H1 (cell line): ENCODE measurements at regions not wholly inside any gene's neighbourhood (a gene's known extent, or its start where the extent isn't known, plus 50 kb on each side); places are given as distances from the start of the nearest gene placed in this dataset.

Experiments
- CTCF ChIA-PET: fragments of 300-600 bp; sonication (Branson Sonifier 250); formaldehyde crosslinking; loops from one replicate; lab custom pipeline; 2021; ENCODE audit not compliant: partially characterized antibody; lab: Charles Lee
- POLR2A ChIA-PET: fragments of 300-600 bp; sonication (Branson Sonifier 250); formaldehyde crosslinking; loops from one replicate; lab custom pipeline; 2021; ENCODE audit warnings: inconsistent platforms; ENCODE audit not compliant: partially characterized antibody; lab: Charles Lee
- DNase-seq, 2 experiments: peaks; one replicate each; pipeline versions ENCODE4 v3.0.0 to v3.0.0-alpha.2; 2010 to 2022; ENCODE audit warnings: low spot score in 2 of 2, low read depth in 1 of 2, mixed read lengths in 1 of 2
- FAIRE-seq: peaks from 2 replicates; lab custom pipeline; 2011; peaks lifted over from hg19 to GRCh38; lab: Jason Lieb, UNC
- H2AFZ ChIP-seq: 2 replicates; pipeline ENCODE4 v1.8.1; 2012; ENCODE audit warnings: low read length, inconsistent platforms
- H2AK5ac ChIP-seq: 2 replicates; pipeline ENCODE4 v1.6.1; 2013; ENCODE audit warnings: low read depth, low read length
- H2BK120ac ChIP-seq: replicated peaks from 2 replicates; pipeline ENCODE3; 2013; ENCODE audit warnings: low read depth, low read length, inconsistent platforms
- H2BK12ac ChIP-seq: 2 replicates; pipeline ENCODE4 v1.6.1; 2013; ENCODE audit warnings: low read depth, low read length
- H2BK15ac ChIP-seq: 2 replicates; pipeline ENCODE4 v1.6.1; 2013; ENCODE audit warnings: low read length
- H2BK20ac ChIP-seq: 2 replicates; pipeline ENCODE4 v1.6.1; 2013; ENCODE audit warnings: low read length
- H2BK5ac ChIP-seq: 2 replicates; pipeline ENCODE4 v1.6.1; 2013; ENCODE audit warnings: low read depth, low read length
- H3K14ac ChIP-seq: 2 replicates; pipeline ENCODE4 v1.6.1; 2013; ENCODE audit warnings: inconsistent platforms; ENCODE audit not compliant: insufficient read length
- H3K18ac ChIP-seq: 2 replicates; pipeline ENCODE4 v1.6.1; 2013; ENCODE audit warnings: low read length; ENCODE audit errors: extremely low read depth
- H3K23ac ChIP-seq: 2 replicates; pipeline ENCODE4 v1.6.1; 2013; ENCODE audit warnings: inconsistent platforms; ENCODE audit not compliant: insufficient read length
- H3K23me2 ChIP-seq: 2 replicates; pipeline ENCODE4 v1.6.1; 2013; ENCODE audit warnings: low read depth, low read length
- H3K27ac ChIP-seq: 2 replicates; pipeline ENCODE4 v1.6.1; 2011; ENCODE audit warnings: low read depth, low read length, inconsistent platforms
- H3K27me3 ChIP-seq, 4 experiments: replicated peaks in 1 of 4; 1 replicate in 1 of 4; 2 replicates in 3 of 4; pipeline versions ENCODE4 v1.6.1 to v1.8.1; 2011 to 2013; ENCODE audit warnings: low read length in 3 of 4, mild to moderate bottlenecking in 3 of 4, inconsistent platforms in 2 of 4, mixed read lengths in 2 of 4, moderate library complexity in 1 of 4; ENCODE audit not compliant: control insufficient read depth in 3 of 4, insufficient read depth in 3 of 4; ENCODE audit errors: extremely low read depth in 1 of 4
- H3K36me3 ChIP-seq, 4 experiments: 2 replicates each; pipeline versions ENCODE4 v1.6.1 to v1.8.1; 2011 to 2013; ENCODE audit warnings: mild to moderate bottlenecking in 4 of 4, low read length in 3 of 4, moderate library complexity in 2 of 4, control low read depth in 1 of 4, inconsistent platforms in 1 of 4; ENCODE audit not compliant: insufficient read depth in 4 of 4, control insufficient read depth in 2 of 4
- H3K4ac ChIP-seq: replicated peaks from 2 replicates; pipeline ENCODE3; 2013; ENCODE audit warnings: low read length, low read depth, mixed read lengths, inconsistent platforms; ENCODE audit not compliant: insufficient read length
- H3K4me1 ChIP-seq, 4 experiments: replicated peaks in 1 of 4; 1 replicate in 1 of 4; 2 replicates in 3 of 4; pipeline versions ENCODE4 v1.6.1 to v1.8.1; 2011 to 2013; ENCODE audit warnings: low read length in 3 of 4, inconsistent platforms in 2 of 4, mixed read lengths in 1 of 4; ENCODE audit not compliant: insufficient read depth in 4 of 4, control insufficient read depth in 3 of 4
- H3K4me2 ChIP-seq, 2 experiments: 2 replicates each; pipeline versions ENCODE4 v1.6.1 to v1.8.1; 2011 to 2013; ENCODE audit warnings: low read depth in 2 of 2, low read length in 2 of 2, control low read depth in 1 of 2, inconsistent platforms in 1 of 2, mild to moderate bottlenecking in 1 of 2; ENCODE audit not compliant: insufficient read depth in 1 of 2
- H3K4me3 ChIP-seq, 4 experiments: fragments of 200-600, 300-600 bp in 1 of 4; sonication (generic), shearing (Covaris generic), sonication (Bioruptor Twin) in 1 of 4; 2 replicates each; pipeline versions ENCODE4 v1.5.1 to v1.8.1; 2011 to 2016; ENCODE audit warnings: low read length in 4 of 4, low read depth in 3 of 4, control low read depth in 2 of 4, inconsistent platforms in 2 of 4, mild to moderate bottlenecking in 2 of 4, mixed read lengths in 1 of 4, moderate library complexity in 1 of 4; ENCODE audit not compliant: insufficient read depth in 2 of 4; ENCODE audit errors: extremely low read depth in 1 of 4
- H3K56ac ChIP-seq: replicated peaks from 2 replicates; pipeline ENCODE3; 2013; ENCODE audit warnings: low read depth, mild to moderate bottlenecking, mixed read lengths, low read length, inconsistent platforms; ENCODE audit not compliant: insufficient read length
- H3K79me1 ChIP-seq: 2 replicates; pipeline ENCODE4 v1.6.1; 2013; ENCODE audit warnings: low read depth, low read length, control low read depth
- H3K79me2 ChIP-seq, 2 experiments: 2 replicates each; pipeline versions ENCODE4 v1.6.1 to v1.8.1; 2012 to 2013; ENCODE audit warnings: low read length in 2 of 2, mild to moderate bottlenecking in 2 of 2, inconsistent platforms in 1 of 2; ENCODE audit not compliant: insufficient read depth in 2 of 2, control insufficient read depth in 1 of 2
- H3K9ac ChIP-seq, 4 experiments: replicated peaks in 1 of 4; 1 replicate in 1 of 4; 2 replicates in 3 of 4; pipeline versions ENCODE4 v1.6.1 to v1.8.1; 2011 to 2013; ENCODE audit warnings: low read depth in 3 of 4, low read length in 3 of 4, control low read depth in 2 of 4, mild to moderate bottlenecking in 2 of 4, moderate library complexity in 2 of 4, inconsistent platforms in 1 of 4; ENCODE audit errors: extremely low read depth in 1 of 4
- H3K9me3 ChIP-seq, 2 experiments: 2 replicates each; pipeline versions ENCODE4 v1.6.1 to v1.8.1; 2012 to 2013; ENCODE audit warnings: mild to moderate bottlenecking in 2 of 2, moderate library complexity in 2 of 2, control low read depth in 1 of 2, inconsistent platforms in 1 of 2, low read depth in 1 of 2, low read length in 1 of 2, mixed read lengths in 1 of 2; ENCODE audit not compliant: insufficient read depth in 2 of 2
- H4K20me1 ChIP-seq, 2 experiments: replicated peaks in 1 of 2; 2 replicates each; pipeline versions ENCODE3 to v1.8.1; 2011 to 2013; ENCODE audit warnings: inconsistent platforms in 2 of 2, low read length in 2 of 2, mild to moderate bottlenecking in 1 of 2; ENCODE audit not compliant: insufficient read depth in 2 of 2, control insufficient read depth in 1 of 2
- H4K5ac ChIP-seq: 2 replicates; pipeline ENCODE4 v1.6.1; 2013; ENCODE audit warnings: low read length, low read depth, mixed read lengths, inconsistent platforms; ENCODE audit not compliant: insufficient read length
- H4K8ac ChIP-seq: 2 replicates; pipeline ENCODE4 v1.8.0; 2013; ENCODE audit warnings: mild to moderate bottlenecking, moderate library complexity, low read length, inconsistent platforms; ENCODE audit not compliant: insufficient read depth; ENCODE audit errors: extremely low read depth
- H4K91ac ChIP-seq: replicated peaks from 2 replicates; pipeline ENCODE3; 2013; ENCODE audit warnings: low read length, mixed read lengths, inconsistent platforms; ENCODE audit not compliant: insufficient read length
- BACH1 ChIP-seq: IDR thresholded peaks from 2 replicates; pipeline ENCODE4 v1.6.1; 2012; ENCODE audit warnings: low read length, improper control_type of control experiment
- GTF2F1 ChIP-seq: IDR thresholded peaks from 2 replicates; pipeline ENCODE4 v1.6.1; 2012; ENCODE audit warnings: low read depth, low read length, improper control_type of control experiment, borderline replicate concordance
- JUN ChIP-seq: IDR thresholded peaks from 2 replicates; pipeline ENCODE4 v1.6.1; 2011; ENCODE audit warnings: low read depth, mild to moderate bottlenecking, improper control_type of control experiment, low read length
- KDM5A ChIP-seq: fragments of 200-600 bp; IDR thresholded peaks from 2 replicates; pipeline ENCODE4 v1.7.1; 2012; ENCODE audit warnings: mild to moderate bottlenecking, low read length, inconsistent platforms, mixed read lengths
- RFX5 ChIP-seq: IDR thresholded peaks from 2 replicates; pipeline ENCODE4 v1.6.1; 2011; ENCODE audit warnings: low read depth, low read length, improper control_type of control experiment, borderline replicate concordance
- SIN3A ChIP-seq, 2 experiments: IDR thresholded peaks in 1 of 2; conservative IDR thresholded peaks in 1 of 2; 2 replicates each; pipeline ENCODE4 v1.6.1; 2011 to 2012; ENCODE audit warnings: low read length in 2 of 2, improper control_type of control experiment in 1 of 2, low read depth in 1 of 2, mild to moderate bottlenecking in 1 of 2
- SRF ChIP-seq: IDR thresholded peaks from 2 replicates; pipeline ENCODE4 v1.6.1; 2011; ENCODE audit warnings: mild to moderate bottlenecking, low read depth, low read length, moderate library complexity
- TAF7 ChIP-seq: optimal IDR thresholded peaks from 2 replicates; pipeline ENCODE3; 2011; ENCODE audit warnings: low read depth, mild to moderate bottlenecking, inconsistent platforms, low read length, moderate library complexity, borderline replicate concordance
- WGBS, 2 experiments: shearing (Covaris generic) in 1 of 2; methylation state at CpG; one replicate each; pipeline versions ENCODE4 v1.1.6 to v1.1.7; 2013 to 2015; ENCODE audit warnings: low lambda C conversion rate in 2 of 2, mixed read lengths in 2 of 2, inconsistent platforms in 1 of 2, low coverage in 1 of 2, missing lambda C conversion rate in 1 of 2; ENCODE audit not compliant: insufficient replicate concordance in 2 of 2, insufficient coverage in 1 of 2, insufficient read length in 1 of 2; ENCODE audit errors: extremely low coverage in 1 of 2, missing lambda C conversion rate in 1 of 2; 5-methylcytosine and 5-hydroxymethylcytosine counted together
- TF ChIP-seq, protein P1 (sequence below): IDR thresholded peaks from 2 replicates; pipeline ENCODE4 v1.6.1; 2011; ENCODE audit warnings: low read depth, mild to moderate bottlenecking, low read length; ENCODE audit not compliant: insufficient read depth

DNA sequence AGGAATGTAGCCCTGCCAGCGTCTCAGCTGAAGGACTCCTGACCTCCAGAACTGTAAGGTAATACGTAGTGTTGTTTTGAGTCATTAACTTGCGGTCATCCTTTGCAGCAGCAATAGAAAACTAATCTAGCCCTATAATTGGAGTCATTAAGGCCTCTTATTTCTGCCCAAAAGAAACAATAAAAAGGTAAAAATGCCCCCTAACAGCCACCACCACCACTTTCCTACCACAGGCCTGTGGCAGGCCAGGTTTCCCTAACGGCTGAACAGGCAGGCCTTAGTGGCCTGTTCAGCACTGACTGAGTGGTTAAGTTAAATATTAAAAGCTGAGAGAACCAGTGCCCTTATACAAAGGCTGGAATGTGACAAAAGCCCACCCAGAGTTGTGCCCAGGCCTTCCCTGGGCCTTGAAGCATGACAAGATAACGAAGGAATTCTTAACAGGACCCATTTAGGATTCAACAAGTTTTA, 286.5 kb upstream of the ERCC4 start:
- 96% methylated on average over 5 of the region's 5 CpGs; no CpG with 5 or more reads in 1 of the 2 experiments for WGBS, 2 experiments
- H4K8ac ChIP-seq = no peak overlapping the region
- H3K23ac ChIP-seq = no peak overlapping the region
- peaks cover 0 to 4% (median 0%) of the 10 kb centered on the region in 4 experiments; a peak in 1 of 7 replicates for H3K4me1 ChIP-seq
- no peak overlapping the region; the same call in 1 of the 2 replicates for H2BK20ac ChIP-seq
- no peak overlapping the region for H4K5ac ChIP-seq
- FAIRE-seq (no peak), DNase-seq (no peak)
- no peaks in the 10 kb centered on the region for H3K9me3 ChIP-seq
- no peak overlapping the region for H2BK120ac ChIP-seq
- no peak overlapping the region for H3K27ac ChIP-seq
- no peaks in the 10 kb centered on the region for H3K79me1 ChIP-seq
- H3K79me2 ChIP-seq = no peaks in the 10 kb centered on the region
- H2BK15ac ChIP-seq = no peak overlapping the region
- no peaks in the 10 kb centered on the region for H3K23me2 ChIP-seq
- no peak overlapping the region for H3K4me2 ChIP-seq
- no peak overlapping the region for H2AK5ac ChIP-seq
- ChIA-PET CTCF (no interaction called here), POLR2A (no interaction called here)
- H3K27me3 ChIP-seq = no peaks in the 10 kb centered on the region
- no peak overlapping the region for H3K56ac ChIP-seq
- no peak overlapping the region for H3K9ac ChIP-seq
- no peak overlapping the region for H3K18ac ChIP-seq
- H3K4ac ChIP-seq = no peak overlapping the region
- H3K36me3 ChIP-seq = no peaks in the 10 kb centered on the region
- no peak overlapping the region for H2BK12ac ChIP-seq
- H3K4me3 ChIP-seq = no peak overlapping the region
- H4K20me1 ChIP-seq = no peaks in the 10 kb centered on the region
- H3K14ac ChIP-seq = no peak overlapping the region
- H4K91ac ChIP-seq = no peak overlapping the region
- H2AFZ ChIP-seq = no peak overlapping the region
- no peak overlapping the region for H2BK5ac ChIP-seq
- TF ChIP-seq TAF7 (no peak), GTF2F1 (no peak), RFX5 (no peak), JUN (no peak), SIN3A (conservative IDR thresholded peaks at IDR 0.05 in 1 of 2, IDR thresholded peaks at IDR 0.05 in 1 of 2; ENCODE audit: low read depth in 1 of 2, low read length in 2 of 2) (no peak), SRF (no peak), KDM5A (no peak), BACH1 (no peak)
- TF ChIP-seq, protein P1, sequence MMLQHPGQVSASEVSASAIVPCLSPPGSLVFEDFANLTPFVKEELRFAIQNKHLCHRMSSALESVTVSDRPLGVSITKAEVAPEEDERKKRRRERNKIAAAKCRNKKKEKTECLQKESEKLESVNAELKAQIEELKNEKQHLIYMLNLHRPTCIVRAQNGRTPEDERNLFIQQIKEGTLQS = no peak
